Lower leg skin (tissue), 4 donors: ENCODE measurements at regions not wholly inside any gene's neighbourhood (a gene's known extent, or its start where the extent isn't known, plus 50 kb on each side); places are given as distances from the start of the nearest gene placed in this dataset.
A peak's percentile ranks its signal among the peaks of the same experiment; 100 is the strongest.

Source experiments
- DNase-seq, 2 donors: peaks; one replicate each; pipeline ENCODE4 v3.0.0-alpha.2; 2019; ENCODE audit warnings: low spot score in 2 of 2
- H3K4me3 ChIP-seq: fragments of 200-600 bp; sonication (generic); 2 replicates; pipeline ENCODE4 v1.5.1; 2017; ENCODE audit warnings: mild to moderate bottlenecking, low read depth; ENCODE audit not compliant: poor library complexity, severe bottlenecking
- POLR2A ChIP-seq, 2 donors: fragments of 450-650 bp; IDR thresholded peaks; one replicate each; pipeline ENCODE4 v1.6.1; 2016 to 2017; ENCODE audit warnings: antibody characterized with exemption in 2 of 2, mild to moderate bottlenecking in 1 of 2, moderate library complexity in 1 of 2
- WGBS, 2 donors: methylation state at CpG; one replicate each; pipeline ENCODE4 v1.1.5; 2018; 5-methylcytosine and 5-hydroxymethylcytosine counted together
- intact Hi-C: fragments of 100-400 bp; cut with DNase I; formaldehyde crosslinking; loops from one replicate; pipeline ENCODE4 v1.15.0; 2023; ENCODE audit warnings: low total_unique reads
- TF ChIP-seq, protein P1 (sequence below), 3 donors: fragments of 450-650 bp; IDR thresholded peaks; one replicate each; pipeline ENCODE4 v1.5.1; 2016; ENCODE audit warnings: antibody characterized with exemption in 3 of 3, mild to moderate bottlenecking in 3 of 3, moderate library complexity in 2 of 3

DNA sequence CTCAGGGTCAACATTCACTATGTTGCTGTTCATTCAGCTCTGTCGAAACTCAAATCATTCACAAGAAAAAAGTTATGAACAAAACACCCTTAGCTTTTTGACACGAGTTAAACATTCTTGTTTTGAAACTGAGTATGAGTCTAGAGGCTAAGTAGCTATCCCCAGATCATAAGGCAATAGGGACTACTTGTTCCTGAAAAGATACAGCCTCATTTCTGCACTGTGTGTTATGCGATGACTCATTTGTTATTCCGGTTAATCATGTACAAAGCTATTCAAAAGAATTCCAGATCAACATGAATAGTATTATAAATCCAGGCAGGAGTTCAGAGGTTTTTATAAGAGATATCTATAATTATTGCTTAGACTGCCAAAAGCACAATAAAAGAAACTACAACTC lies 908.0 kb downstream of the QKI start:
- intact Hi-C loops: no loop called here
- 24 to 29% methylated on average over 4 of the region's 4 CpGs for WGBS, 2 donors
- no peak for TF ChIP-seq POLR2A (IDR thresholded peaks at IDR 0.05)
- TF ChIP-seq, protein P1, sequence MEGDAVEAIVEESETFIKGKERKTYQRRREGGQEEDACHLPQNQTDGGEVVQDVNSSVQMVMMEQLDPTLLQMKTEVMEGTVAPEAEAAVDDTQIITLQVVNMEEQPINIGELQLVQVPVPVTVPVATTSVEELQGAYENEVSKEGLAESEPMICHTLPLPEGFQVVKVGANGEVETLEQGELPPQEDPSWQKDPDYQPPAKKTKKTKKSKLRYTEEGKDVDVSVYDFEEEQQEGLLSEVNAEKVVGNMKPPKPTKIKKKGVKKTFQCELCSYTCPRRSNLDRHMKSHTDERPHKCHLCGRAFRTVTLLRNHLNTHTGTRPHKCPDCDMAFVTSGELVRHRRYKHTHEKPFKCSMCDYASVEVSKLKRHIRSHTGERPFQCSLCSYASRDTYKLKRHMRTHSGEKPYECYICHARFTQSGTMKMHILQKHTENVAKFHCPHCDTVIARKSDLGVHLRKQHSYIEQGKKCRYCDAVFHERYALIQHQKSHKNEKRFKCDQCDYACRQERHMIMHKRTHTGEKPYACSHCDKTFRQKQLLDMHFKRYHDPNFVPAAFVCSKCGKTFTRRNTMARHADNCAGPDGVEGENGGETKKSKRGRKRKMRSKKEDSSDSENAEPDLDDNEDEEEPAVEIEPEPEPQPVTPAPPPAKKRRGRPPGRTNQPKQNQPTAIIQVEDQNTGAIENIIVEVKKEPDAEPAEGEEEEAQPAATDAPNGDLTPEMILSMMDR (IDR thresholded peaks at IDR 0.05): no peak
- DNase-seq: no peak
- H3K4me3 ChIP-seq: no peak overlapping the region

DNA sequence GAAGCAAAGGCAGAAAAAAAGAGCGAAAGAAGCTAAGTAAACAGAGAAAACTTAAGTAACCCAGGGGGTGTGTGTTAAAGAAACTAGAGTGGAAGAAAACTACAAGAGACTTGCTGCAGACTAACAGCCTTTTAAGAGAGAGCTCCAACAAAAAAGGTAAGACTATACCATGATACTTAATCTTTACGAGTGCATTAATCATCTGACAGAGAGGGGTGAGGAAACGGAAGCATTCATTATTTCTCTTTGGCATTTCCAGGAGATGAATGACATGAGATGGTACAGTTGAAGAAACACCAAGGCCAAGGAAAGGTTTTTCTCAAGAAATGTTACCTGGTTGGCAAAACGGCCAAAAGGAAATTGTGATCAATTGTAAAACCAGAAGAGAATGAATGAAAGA lies 906.8 kb downstream of the QKI start:
- TF ChIP-seq POLR2A (IDR thresholded peaks at IDR 0.05): no peak
- TF ChIP-seq, protein P1 (IDR thresholded peaks at IDR 0.05): no peak
- DNase-seq: no peak
- WGBS, 2 donors: 89 to 90% methylated on average over 4 of the region's 4 CpGs
- intact Hi-C loops: no loop called here
- no peak overlapping the region for H3K4me3 ChIP-seq

DNA sequence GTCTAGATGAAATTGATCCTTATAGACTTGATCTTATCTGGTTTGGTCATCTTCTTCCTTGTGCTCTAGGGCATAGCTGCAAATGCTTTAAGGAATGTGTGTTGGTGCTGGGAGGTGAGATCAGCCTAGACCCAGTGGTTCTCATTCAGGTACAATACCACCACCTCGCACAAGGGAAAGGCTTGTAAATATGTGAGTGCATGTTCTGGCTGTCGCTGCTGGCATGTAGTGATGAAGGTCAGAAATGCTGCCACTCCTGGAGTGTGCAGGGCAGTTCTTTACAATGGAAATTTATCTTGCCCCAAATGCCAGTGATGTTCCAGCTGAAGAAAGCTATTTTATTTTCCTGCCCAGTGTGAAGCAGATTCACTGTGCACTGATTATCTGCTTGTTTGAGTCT lies 900.9 kb downstream of the QKI start:
- intact Hi-C loops: no loop called here
- no peak overlapping the region for H3K4me3 ChIP-seq
- TF ChIP-seq POLR2A (IDR thresholded peaks at IDR 0.05): no peak
- TF ChIP-seq, protein P1 (IDR thresholded peaks at IDR 0.05): no peak
- WGBS, 2 donors: 68 to 69% methylated on average over 2 of the region's 2 CpGs
- DNase-seq: no peak

DNA sequence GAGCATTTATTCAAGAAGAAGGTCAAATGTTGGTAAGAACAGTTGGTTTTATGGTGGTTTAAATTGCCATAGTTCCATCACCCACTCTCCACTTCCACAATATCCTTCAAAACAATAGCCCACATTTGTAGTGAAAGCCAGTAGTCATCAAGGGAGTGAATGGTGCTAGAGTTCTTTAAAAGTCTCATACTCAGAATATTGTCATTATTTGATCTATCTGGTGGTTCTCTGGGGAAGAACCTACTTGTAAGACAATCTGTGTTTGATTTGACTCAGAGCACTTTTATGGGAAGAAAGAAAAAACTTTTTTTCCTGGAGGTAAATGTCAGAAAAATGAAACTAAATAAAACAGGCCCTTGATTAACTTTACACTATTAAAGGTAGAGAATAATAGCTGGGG lies 893.8 kb downstream of the QKI start:
- TF ChIP-seq, protein P1 (IDR thresholded peaks at IDR 0.05): no peak
- TF ChIP-seq POLR2A (IDR thresholded peaks at IDR 0.05): no peak
- no peak overlapping the region for H3K4me3 ChIP-seq
- intact Hi-C loops: no loop called here
- DNase-seq: no peak

DNA sequence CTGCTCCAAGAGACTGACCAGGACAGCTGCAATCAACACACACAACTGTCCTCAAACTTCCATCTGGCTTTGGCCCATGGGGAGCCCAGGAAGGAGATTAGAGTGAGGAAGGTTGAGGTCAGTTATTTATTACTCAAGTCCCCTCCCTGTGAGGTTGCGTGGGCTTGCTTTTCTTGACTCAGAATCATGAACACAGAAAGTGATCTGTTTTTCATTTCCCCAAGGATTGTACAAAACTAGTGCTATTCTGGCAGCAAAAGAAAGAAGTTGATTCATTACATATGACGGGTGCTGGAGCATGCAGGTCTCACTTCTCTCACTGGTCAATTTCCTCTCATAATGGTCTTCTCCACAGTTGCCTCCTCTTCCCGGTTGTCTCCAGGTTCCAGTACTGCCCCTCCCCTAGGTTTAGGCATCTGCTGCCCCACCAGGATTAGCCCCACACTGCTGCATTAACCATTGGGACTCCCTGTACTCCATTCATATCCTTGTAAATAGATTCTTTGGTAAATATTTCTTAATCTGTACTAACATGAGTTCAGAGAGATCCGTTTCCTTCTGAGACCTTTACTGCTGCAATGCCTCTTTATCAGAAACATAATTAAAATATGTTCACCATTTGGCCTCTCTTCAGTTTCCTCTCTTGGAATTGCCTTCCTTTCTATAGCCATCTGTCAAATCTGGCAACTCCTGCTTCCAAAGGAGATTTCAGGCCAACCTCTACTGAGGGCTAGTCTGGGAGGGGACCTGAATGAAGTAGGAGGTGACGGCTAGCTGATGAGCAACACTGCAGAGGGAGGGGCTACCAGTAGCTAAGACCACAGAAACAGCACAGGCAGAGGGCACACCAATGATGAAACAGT lies 888.8 kb downstream of the QKI start:
- no peak overlapping the region for H3K4me3 ChIP-seq
- 58 to 62% methylated on average over 5 of the region's 5 CpGs for WGBS, 2 donors
- intact Hi-C loops: no loop called here
- DNase-seq: peak in 1 of 2 donors; percentile 33
- TF ChIP-seq POLR2A (IDR thresholded peaks at IDR 0.05): no peak
- TF ChIP-seq, protein P1 (IDR thresholded peaks at IDR 0.05): no peak

DNA sequence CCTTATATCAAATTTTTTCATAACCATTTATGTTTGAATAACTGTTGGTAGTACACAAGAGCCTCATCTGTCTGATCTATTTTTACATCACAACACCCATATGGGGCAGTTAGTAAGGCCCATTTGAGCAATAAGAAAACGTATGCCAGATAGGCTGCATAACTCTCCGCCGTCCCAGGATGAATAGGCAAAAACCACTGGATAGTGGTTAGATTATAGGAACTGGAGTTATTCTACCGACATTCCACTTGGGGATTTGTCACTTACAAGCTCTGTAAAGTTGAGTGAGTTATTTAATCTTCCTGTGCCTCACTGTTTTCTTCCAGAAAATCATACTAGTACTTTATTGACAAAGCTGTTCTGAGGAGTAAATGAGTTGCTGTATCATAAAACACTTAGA lies 881.9 kb downstream of the QKI start:
- TF ChIP-seq, protein P1 (IDR thresholded peaks at IDR 0.05): no peak
- no peak for TF ChIP-seq POLR2A (IDR thresholded peaks at IDR 0.05)
- WGBS, 2 donors: 86 to 91% methylated on average over 4 of the region's 4 CpGs
- no peak for DNase-seq
- intact Hi-C loops: no loop called here
- H3K4me3 ChIP-seq: no peak overlapping the region
